ENCODE measurements at regions not wholly inside any gene's neighbourhood (a gene's known extent, or its start where the extent isn't known, plus 50 kb on each side); places are given as distances from the start of the nearest gene placed in this dataset.

- Histone ChIP-seq H3K27ac (no peak overlapping the region), H3K4me2 (no peak overlapping the region), H2AFZ (no peak overlapping the region), H3K27me3 (no peaks in the 10 kb centered on the region), H3K79me2 (no peaks in the 10 kb centered on the region), H3K4me3 (no peak overlapping the region), H4K20me1 (ENCODE audit: insufficient read depth, poor library complexity, severe bottlenecking) (no peaks in the 10 kb centered on the region), H3K36me3 (replicated peaks; ENCODE audit: insufficient read depth, low read depth) (no peaks in the 10 kb centered on the region), H3K9me3 (ENCODE audit: low read depth) (no peaks in the 10 kb centered on the region), H3K9me2 (replicated peaks; ENCODE audit: insufficient read depth) (no peaks in the 10 kb centered on the region), H3K4me1 (ENCODE audit: insufficient read depth) (no peaks in the 10 kb centered on the region)
- TF ChIP-seq EZH2 (IDR thresholded peaks at IDR 0.05; ENCODE audit: borderline replicate concordance) (no peak), EZH2phosphoT487 (IDR thresholded peaks at IDR 0.05; ENCODE audit: low read depth, severe bottlenecking, unreplicated experiment) (no peak), CTCF (IDR thresholded peaks at IDR 0.05; ENCODE audit: poor library complexity) (no peak)
- 67% methylated on average over 5 of the region's 5 CpGs for WGBS (ENCODE audit: low lambda C conversion rate, missing lambda C conversion rate)
- DNase-seq (ENCODE audit: low spot score): no peak
These were observed 67.7 kb upstream of the NTF3 start for GRCh38 chr12:5364036-5364770.

DNA sequence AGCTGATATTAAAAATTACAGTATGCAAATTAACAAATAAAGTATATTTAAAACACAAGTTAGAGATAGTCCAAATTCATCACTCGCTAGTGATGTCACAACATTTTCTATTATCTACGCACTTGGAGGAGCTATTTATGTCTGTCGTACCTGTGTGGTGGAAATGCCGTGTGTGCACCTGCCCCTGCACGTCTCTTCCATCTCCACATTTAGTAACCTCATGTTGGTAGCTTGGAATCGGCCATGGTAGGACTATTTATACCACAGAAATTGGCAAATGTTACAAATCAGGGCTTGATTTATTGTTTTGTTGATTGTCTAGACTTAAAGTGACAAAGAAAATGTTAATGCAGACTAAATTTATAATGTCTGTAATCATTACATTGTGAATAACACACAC lies 62.6 kb upstream of the NTF3 start:
- DNase-seq (ENCODE audit: low spot score): no peak
- Histone ChIP-seq H3K9me3 (ENCODE audit: low read depth) (no peaks in the 10 kb centered on the region), H3K27ac (no peak overlapping the region), H3K4me1 (ENCODE audit: insufficient read depth) (no peaks in the 10 kb centered on the region), H3K79me2 (no peaks in the 10 kb centered on the region), H2AFZ (no peak overlapping the region), H4K20me1 (ENCODE audit: insufficient read depth, poor library complexity, severe bottlenecking) (no peaks in the 10 kb centered on the region), H3K4me2 (no peak overlapping the region), H3K4me3 (no peak overlapping the region), H3K9me2 (replicated peaks; ENCODE audit: insufficient read depth) (no peaks in the 10 kb centered on the region), H3K27me3 (peaks cover 3% of the 10 kb centered on the region), H3K36me3 (replicated peaks; ENCODE audit: insufficient read depth, low read depth) (no peaks in the 10 kb centered on the region)
- TF ChIP-seq EZH2phosphoT487 (IDR thresholded peaks at IDR 0.05; ENCODE audit: low read depth, severe bottlenecking, unreplicated experiment) (no peak), EZH2 (IDR thresholded peaks at IDR 0.05; ENCODE audit: borderline replicate concordance) (no peak), CTCF (IDR thresholded peaks at IDR 0.05; ENCODE audit: poor library complexity) (no peak)
- WGBS (ENCODE audit: low lambda C conversion rate, missing lambda C conversion rate): 95% methylated on average over 6 of the region's 6 CpGs

DNA sequence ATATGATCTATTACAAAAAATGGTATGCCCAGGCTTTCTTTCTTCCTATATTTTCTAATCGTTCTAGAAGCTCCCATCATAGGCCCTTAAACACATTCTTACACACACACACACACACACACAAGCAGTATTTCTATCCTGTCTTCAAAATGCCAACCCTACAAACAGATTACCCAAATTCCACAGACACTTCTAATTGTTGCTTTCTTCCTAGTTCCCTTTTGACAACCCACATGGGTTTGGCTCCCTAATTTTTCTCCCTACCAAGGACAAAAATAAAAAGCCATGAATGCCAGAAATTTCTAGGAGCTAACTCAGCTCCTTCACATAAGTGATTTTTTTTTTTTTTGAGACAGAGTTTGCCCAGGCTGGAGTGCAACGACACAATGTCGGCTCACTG lies 60.3 kb upstream of the NTF3 start:
- Histone ChIP-seq H3K79me2 (no peaks in the 10 kb centered on the region), H3K4me3 (no peak overlapping the region), H3K27me3 (peaks cover 3% of the 10 kb centered on the region), H3K9me2 (replicated peaks; ENCODE audit: insufficient read depth) (no peaks in the 10 kb centered on the region), H3K9me3 (ENCODE audit: low read depth) (no peaks in the 10 kb centered on the region), H3K4me2 (no peak overlapping the region), H4K20me1 (ENCODE audit: insufficient read depth, poor library complexity, severe bottlenecking) (no peaks in the 10 kb centered on the region), H3K4me1 (ENCODE audit: insufficient read depth) (no peaks in the 10 kb centered on the region), H3K27ac (no peak overlapping the region), H3K36me3 (replicated peaks; ENCODE audit: insufficient read depth, low read depth) (no peaks in the 10 kb centered on the region), H2AFZ (no peak overlapping the region)
- no peak for TF ChIP-seq EZH2phosphoT487 (IDR thresholded peaks at IDR 0.05; ENCODE audit: low read depth, severe bottlenecking, unreplicated experiment)
- no peak for TF ChIP-seq EZH2 (IDR thresholded peaks at IDR 0.05; ENCODE audit: borderline replicate concordance)
- TF ChIP-seq CTCF (IDR thresholded peaks at IDR 0.05; ENCODE audit: poor library complexity): no peak
- DNase-seq (ENCODE audit: low spot score): no peak
- WGBS (ENCODE audit: low lambda C conversion rate, missing lambda C conversion rate): 92% methylated on average over 3 of the region's 3 CpGs
